ENCODE measurements at regions not wholly inside any gene's neighbourhood (a gene's known extent, or its start where the extent isn't known, plus 50 kb on each side); places are given as distances from the start of the nearest gene placed in this dataset.
"Not testable (repeated sequence)": the region's sequence is repeated elsewhere in the genome, so short reads cannot be mapped to it uniquely, and the experiment has no call there.

DNA sequence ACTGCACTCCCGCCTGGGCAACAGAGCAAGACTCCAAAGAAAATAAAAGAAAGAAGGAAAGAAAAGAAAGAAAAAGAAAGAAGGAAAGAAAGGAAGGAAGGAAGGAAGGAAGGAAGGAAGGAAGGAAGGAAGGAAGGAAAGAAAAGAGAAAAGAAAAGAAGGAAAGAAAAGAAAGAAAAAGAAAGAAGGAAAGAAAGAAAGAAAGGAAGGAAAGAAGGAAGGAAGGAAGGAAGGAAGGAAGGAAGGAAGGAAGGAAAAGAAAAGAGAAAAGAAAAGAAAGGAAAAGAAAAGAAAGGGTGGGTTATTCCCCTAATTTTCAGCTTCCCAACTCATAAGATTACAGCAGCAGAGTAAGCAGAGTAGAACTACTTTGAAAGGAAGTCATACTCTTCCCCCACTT lies 64.4 kb downstream of the TMEM200C start:
- ATAC-seq; intact Hi-C loops (cut with DNase I); DNase-seq (ENCODE audit: low spot score): not testable (repeated sequence)

DNA sequence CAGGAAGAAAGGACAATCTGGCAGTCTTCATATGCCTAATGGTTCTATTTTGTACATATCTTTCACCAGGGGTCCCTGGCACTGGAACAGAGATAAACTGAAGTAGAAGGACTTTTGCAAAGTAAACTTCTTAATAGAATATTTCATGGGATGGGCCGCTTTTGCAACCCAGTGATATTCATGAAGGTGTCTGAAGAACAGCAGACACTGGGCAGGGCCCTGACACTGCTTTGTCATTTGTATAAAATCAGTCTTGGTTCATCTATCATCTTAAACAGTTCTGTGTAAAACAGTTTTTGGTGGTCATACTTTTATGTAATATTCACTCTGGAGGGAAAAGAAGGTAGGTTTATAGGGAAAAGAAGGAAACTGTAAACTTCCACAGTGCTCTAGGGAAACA lies 66.4 kb downstream of the TMEM200C start:
- ATAC-seq, result no peak
- intact Hi-C loops (cut with DNase I), result no loop called here
- no peak for DNase-seq (ENCODE audit: low spot score)

DNA sequence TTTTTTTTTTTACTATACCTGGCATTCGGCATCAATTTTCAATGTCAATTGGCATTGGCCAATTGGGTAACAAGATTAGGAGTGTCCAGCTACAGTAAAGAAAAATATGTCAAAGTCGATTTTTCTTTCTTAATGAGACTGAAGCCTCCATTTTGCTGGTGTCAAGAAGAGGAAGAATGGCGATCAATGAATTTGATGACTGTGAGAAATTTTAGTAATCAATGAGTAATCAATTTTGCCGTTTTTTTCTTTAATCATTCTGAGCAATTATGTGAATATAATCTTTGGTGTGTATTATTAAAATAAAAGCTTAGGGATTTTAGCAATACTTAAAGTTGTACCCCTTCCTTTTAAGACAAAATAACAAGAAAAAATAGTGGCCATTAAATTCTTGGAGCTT lies 69.7 kb downstream of the TMEM200C start:
- ATAC-seq, result no peak
- DNase-seq (ENCODE audit: low spot score), result no peak
- intact Hi-C loops (cut with DNase I), result no loop called here

DNA sequence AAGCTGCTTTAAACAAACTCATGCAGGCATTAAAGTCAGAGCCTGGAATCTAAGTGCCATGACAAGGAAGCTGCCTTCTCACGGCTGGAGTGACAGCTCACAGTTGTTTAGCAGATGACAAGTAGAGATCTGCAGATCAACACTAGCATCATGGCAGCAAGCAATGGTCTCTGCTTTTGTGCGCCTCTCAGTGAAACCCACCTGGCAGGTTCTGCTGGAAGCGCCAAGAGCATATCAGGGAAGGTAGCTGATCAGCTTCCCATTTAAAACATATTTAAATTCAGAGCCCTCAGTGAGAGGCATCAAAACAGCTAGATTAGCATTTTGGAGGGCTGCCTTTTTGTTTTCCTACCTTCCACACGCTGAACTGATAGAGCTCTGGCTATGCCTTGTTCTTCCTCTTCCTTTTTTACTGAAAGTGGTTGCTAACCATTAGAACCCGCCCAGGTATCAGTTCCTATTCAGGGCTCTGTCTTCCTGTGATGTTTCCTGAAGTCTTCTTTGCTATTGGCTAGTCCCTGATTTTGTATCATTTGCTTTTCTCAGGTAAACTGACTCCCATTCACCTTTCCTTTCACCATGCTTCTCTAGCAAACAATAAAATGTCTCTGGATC lies 70.8 kb downstream of the TMEM200C start:
- no peak for ATAC-seq
- intact Hi-C loops (cut with DNase I), result no loop called here
- no peak for DNase-seq (ENCODE audit: low spot score)

DNA sequence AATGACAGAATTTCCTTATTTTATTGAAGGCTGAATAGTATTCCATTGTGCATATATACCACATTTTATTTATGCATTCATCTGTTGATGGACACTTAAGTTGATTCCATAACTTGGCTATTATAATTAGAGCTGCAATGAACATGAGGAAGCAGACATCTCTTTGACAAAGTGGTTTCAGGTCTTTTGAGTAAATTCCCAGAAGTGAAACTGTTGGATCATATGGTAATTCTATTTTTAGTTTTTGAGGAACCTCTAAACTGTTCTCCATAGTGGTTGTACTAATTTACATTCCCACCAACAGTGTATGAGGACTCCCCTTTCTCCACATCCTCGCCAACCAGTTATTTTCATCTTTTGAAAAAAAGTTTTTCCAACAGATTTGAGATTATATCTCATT lies 77.5 kb downstream of the TMEM200C start:
- ATAC-seq (no peak), DNase-seq (ENCODE audit: low spot score) (no peak)
- intact Hi-C loops (cut with DNase I), result no loop called here

DNA sequence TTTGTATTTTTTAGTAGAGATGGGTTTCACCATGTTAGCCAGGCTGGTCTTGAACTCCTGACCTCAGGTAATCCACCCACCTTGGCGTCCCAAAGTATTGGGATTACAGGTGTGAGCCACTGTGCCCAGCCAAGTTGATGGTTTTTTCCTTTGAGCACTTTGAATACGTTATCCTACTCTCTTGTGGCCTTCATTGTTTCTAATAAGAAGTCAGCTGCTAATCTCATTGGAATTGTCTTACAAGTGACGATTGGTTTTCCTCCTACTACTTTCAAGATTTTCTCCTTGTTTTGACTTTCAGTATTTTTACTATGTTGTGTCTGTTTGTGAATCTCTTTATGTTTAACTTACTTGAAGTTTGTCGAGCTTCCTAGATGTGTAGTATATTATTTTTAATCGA lies 88.5 kb downstream of the TMEM200C start:
- DNase-seq (ENCODE audit: low spot score), result no peak
- no peak for ATAC-seq
- intact Hi-C loops (cut with DNase I), result no loop called here

DNA sequence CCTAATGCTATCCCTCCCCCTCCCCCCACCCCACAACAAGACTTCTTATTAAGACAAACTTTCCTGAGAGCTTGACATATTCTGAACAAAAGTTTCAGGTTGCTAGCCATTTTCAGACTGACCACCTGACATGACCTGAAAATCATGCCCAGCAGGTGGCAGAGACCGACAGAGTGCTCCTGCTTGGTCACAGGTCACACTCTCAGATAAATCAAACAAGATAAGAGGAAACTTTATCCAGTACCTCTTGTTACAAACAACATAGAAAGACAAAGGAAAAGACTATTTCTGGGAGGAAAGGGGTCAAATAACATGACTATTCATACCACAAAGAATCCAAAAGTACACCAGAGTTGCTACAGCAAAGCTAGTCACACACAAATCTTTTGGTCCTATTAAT lies 107.4 kb downstream of the TMEM200C start:
- DNase-seq (ENCODE audit: low spot score), result no peak
- intact Hi-C loops (cut with DNase I), result no loop called here
- no peak for ATAC-seq

DNA sequence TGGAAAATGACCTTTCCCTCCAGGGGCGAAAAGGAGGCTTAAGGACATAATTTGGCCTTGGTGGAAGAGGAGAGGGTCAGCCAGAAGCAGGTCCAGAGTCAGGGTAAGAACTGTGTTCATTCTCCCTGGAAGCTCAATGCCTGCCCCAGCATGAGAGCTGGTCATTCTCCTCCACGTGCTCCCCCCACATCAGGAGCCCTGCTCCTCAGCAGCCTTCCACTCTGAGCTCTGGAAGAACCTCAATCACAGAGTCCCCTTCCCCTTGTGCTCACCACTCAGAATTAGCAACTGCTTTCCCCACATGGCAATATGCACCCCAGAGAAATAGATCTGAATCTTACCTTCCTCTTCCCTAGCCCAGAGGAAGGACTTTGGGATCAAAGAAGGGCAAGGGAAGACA lies 115.4 kb downstream of the TMEM200C start:
- no peak for DNase-seq (ENCODE audit: low spot score)
- no peak for ATAC-seq

DNA sequence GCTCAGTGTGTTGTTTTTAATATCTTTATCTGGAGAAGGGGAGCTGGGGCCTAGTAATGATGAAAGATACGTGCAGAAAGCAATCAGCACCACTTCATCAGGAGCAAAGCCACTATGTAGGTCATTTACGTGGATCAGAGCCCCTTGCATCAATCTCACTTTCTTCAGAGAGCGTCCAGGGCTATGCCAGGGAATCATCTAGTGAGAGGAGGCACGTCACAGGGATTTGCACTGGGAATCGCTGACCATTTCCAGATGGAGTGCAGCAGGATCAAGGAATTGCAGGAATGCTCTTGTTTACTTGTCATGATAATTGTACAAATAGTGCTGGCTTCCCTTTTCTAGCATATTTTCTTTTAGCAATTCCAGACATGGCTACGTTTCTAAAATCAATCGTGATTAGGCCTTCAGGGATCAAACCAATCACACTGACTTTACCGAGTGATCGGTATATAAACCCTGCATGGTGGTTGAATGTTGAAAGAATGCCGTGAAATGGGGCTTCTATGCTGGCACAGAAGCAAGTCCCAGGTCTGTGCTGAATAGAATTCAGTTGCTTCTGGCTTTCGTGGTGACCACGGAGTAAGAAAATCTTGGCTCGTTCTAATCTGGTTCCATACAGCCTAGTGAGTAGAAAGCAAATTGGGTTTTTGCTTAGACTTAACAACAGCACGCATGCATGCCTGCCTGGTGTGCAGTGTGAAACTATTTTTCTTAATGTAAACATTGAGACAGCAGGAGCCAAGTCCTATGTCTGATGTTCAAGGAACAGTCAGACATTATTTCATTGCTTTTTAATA lies 122.8 kb downstream of the TMEM200C start:
- no peak for DNase-seq (ENCODE audit: low spot score)
- ATAC-seq, result peak; percentile 67
- intact Hi-C loops (cut with DNase I), result no loop called here

More for the DNA sequence above, 115.4 kb downstream of the TMEM200C start:
- intact Hi-C loops (cut with DNase I), result no loop called here

DNA sequence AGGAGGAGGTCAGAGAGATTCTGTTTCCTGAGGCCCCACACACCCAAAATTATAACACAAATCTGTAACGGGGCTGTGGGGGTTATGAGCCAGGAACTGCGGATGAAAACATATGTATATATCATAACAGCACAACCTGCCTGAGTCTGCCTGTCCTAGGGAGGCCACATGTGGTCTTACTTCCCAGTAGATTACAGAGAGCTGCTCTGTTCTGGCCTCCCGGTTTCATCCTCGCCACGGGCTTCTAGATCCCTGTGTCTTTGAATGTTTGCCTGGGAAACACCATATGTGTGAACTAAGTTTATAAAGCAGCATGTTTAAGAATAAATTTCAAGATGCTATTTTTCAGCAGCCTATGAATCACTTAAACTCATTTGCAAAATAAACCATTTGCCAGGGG lies 124.0 kb downstream of the TMEM200C start:
- ATAC-seq (no peak), DNase-seq (ENCODE audit: low spot score) (no peak)
- intact Hi-C loops (cut with DNase I), result no loop called here

DNA sequence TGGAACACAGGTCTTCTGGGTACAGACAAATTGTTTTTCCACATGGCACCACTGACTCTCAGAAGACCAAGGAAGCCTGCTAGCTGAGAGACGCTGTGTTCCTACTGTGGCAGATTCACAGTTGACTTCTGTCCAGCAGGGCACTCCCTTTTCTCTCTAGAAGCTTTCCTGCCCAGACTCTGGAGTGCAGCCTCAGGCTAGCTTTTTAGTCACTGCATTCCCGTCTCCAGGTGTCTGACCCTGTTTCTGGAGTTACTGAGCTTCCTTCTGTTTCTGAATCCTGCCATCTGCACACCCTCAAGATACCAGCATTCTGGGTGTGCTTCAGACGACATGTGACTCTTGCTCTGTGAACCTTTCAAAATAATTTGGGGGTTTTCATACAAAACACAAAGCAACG lies 125.1 kb downstream of the TMEM200C start:
- DNase-seq (ENCODE audit: low spot score) (no peak), ATAC-seq (no peak)
- intact Hi-C loops (cut with DNase I), result no loop called here

DNA sequence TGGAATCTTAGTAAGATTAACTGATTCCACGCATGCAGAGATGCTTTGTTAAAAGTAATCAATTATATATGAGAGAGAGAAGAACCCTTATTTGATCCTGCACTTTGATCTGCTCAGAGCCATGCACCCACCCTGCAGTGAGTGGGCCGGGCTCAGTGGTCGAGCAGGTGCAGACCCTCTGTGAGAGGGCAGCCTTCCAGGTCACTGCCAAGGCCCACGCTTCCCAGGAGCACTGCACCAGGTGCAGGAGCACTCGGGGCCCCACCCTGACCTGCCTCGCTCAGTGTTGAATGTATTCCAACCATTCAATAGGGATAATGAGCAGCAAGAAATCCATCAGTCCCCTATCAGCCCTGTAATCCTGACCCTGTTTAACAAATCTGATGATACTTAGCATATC lies 126.9 kb downstream of the TMEM200C start:
- ATAC-seq (no peak), DNase-seq (ENCODE audit: low spot score) (no peak)
- intact Hi-C loops (cut with DNase I), result no loop called here

DNA sequence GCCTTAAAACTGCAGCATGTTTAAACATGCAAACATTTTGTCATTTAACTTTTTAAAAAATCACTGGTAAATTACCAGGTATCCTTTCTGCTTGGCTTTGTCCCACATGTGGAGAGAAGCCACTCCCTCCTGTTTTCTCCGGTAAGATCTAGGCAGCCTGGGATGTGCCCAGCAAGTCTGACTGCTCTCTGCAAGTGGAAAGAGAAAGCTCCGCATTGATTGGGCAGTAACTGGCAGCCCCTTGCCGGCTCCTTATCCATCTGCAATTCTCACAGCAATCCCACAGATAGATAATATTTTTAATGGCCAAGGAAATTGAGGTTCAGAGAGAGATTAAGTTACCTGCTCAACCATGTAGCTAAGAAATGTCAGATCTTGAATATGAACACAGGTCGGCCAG lies 136.1 kb downstream of the TMEM200C start:
- ATAC-seq (no peak), DNase-seq (ENCODE audit: low spot score) (no peak)
- intact Hi-C loops (cut with DNase I), result no loop called here

DNA sequence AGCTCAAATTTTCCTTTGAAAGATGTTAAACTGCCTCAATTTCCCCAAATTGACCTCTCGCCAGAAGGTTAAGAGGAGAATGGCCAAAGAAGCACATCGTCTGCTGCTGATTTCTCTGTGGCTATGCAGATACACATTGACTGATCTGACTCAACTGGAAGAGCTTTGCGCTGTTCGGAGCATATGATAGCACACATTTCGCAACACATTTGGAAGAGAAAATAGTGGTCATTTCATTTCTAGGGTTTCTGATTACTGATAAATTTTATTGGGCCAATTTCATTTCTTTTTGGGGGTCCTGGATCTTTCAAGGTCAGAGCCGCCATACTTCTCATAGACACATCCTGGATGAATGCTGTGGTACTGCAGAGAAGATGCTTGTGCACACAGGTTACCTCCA lies 138.5 kb downstream of the TMEM200C start:
- ATAC-seq, result no peak
- DNase-seq (ENCODE audit: low spot score), result no peak
- intact Hi-C loops (cut with DNase I), result no loop called here

DNA sequence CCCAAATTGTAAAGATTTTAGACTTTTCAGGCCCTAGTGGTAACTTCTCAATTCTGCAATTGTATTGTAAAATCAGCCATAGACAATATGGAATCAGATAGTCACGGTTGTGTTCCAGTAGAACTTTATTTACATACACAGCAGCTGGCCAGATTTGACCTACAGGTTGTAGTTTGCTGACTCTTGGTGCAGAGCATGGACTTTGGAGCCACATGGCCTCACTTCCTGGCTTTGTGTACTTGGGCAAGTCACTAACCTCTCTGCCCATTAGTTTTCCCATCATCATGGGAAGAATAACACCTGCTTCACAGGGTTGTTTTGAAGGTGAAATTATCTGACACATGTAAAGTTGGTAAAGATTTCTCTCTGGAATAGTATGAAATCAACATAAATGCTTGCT lies 147.6 kb downstream of the TMEM200C start:
- intact Hi-C loops (cut with DNase I), result no loop called here
- DNase-seq (ENCODE audit: low spot score) (no peak), ATAC-seq (no peak)

DNA sequence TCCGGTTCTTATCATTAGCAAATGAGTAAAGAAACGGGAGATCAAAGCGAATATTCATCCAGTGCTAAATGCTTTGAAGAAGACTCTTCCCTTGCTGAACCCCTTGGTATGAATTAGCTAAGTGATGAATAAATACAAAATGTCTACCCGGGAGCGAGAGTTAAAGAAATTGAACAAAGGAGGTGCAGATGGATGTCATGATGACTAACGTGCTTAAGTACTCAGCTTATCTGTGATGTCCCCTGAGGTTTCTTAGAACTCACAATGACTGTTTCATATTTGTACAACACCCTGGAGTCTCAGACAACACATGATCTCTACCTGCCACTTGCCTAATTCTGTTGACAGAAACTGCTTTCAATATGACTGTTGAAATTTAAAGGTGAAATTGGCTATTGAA lies 148.5 kb downstream of the TMEM200C start:
- DNase-seq (ENCODE audit: low spot score) (no peak), ATAC-seq (no peak)
- intact Hi-C loops (cut with DNase I), result no loop called here

DNA sequence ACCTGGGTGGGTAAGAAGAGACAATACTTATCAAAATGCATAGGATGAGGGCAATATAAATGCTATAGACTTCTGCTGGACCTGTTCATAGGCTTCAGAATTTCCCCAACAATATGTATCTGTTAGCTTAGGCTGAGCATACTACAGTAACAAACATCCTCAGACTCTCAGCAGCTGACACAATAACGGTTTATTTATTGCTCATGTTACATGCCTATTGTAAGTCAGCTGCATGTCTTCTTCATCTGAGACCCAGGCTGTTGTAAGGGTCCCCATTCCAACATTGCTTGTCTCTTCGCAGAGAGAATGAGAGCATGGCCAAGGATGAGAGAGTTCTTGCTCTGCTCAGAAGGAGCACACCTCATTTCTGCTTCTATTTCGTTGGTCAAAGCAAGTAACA lies 150.7 kb downstream of the TMEM200C start:
- intact Hi-C loops (cut with DNase I), result no loop called here
- no peak for ATAC-seq
- DNase-seq (ENCODE audit: low spot score), result no peak

DNA sequence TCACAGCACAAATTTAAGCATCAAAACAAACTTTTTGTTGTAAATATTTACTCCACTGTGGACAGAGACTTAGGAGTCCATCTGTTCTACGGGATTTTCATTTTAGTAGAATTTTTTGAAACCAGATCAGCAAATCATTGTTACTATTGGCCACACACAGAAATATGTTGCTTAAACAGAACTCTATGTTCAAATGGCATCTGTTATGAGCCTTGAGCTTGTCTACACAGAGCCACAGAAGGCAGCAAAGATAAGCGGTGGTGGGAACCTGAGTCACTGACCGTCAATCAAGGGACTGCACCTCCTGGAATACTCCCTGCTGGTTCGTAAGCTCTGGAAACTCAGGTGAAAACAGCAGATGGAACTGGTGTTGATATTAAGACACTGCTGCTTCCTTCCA lies 156.8 kb downstream of the TMEM200C start:
- DNase-seq (ENCODE audit: low spot score) (no peak), ATAC-seq (no peak)
- intact Hi-C loops (cut with DNase I), result no loop called here

DNA sequence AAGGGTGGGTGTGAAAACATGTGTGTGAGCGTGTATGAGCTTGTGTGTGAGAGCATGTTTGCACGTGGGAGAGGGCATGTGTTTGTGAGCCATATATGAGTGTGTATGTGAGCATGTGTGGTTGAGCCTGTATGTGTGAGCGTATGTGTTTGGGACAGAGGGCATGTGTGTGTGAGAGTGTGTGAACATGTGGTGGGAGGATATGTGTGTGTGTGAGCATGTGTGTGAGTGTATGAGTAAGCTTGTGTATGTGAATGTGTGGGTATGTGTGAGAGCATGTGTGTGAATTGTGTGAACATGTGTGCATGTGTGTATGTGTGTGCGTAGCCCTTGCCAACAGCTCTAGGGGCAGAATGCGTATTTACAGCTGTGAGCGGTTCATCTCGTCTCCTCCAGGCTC lies 163.0 kb downstream of the TMEM200C start:
- ATAC-seq (no peak), DNase-seq (ENCODE audit: low spot score) (no peak)
- intact Hi-C loops (cut with DNase I), result no loop called here

DNA sequence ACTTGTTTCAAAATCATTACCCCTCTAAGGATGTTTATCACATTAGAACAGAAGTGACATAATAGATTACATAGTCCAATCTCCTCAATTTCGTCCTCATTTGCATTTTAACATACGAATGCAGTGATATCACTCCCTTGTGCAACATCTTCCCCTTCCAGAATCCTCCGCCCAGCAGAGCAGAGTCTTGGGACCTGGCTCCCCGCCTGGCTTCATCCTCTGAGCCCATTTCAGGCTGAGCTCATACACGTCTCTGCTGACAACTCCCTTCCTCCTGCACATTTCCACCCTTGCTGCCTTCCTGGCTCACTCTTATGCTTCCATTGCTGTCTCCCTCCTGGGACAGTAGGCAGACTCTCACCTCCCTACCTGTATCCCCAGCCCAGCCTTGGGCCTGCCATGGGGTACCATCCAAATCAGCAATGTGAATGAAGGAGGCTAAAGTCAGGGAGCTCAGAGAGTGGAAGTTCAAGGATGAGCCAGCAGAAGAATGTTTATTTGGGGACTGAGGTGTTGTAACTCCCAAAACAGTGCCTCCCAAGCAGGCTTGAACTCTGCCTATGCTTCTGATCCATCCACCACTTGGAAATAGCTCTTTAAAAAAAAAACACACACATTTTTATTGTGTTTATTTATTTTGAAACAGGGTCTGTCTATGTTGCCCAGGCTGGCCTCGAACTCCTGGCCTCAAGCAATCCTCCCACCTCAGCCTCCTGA lies 165.2 kb downstream of the TMEM200C start:
- ATAC-seq, result peak; percentile 74
- intact Hi-C loops (cut with DNase I), result no loop called here
- no peak for DNase-seq (ENCODE audit: low spot score)
